IMR-90 (cell line): ENCODE measurements at regions not wholly inside any gene's neighbourhood (a gene's known extent, or its start where the extent isn't known, plus 50 kb on each side); places are given as distances from the start of the nearest gene placed in this dataset.

Experiments used
- ATAC-seq: fragments of 200-7000 bp; cut with Tn5 transposase; 2 replicates; pipeline ENCODE4 v1.9.1; 2020; ENCODE audit warnings: low read depth, mild to moderate bottlenecking, moderate library complexity
- BruUV-seq: library from RNA; stranded (reverse); fragments of 400-500 nt; replicated peaks from 2 replicates; lab custom pipeline; 2021; lab: Mats Ljungman, UMichigan
- CTCF ChIA-PET: fragments of 300-600 bp; formaldehyde crosslinking; extraction: SDS; loops from one replicate; lab custom pipeline; 2021; ENCODE audit warnings: antibody characterized with exemption; lab: Yijun Ruan, JAX
- POLR2A ChIA-PET: fragments of 300-600 bp; sonication (Branson Sonifier 250); formaldehyde crosslinking; loops from one replicate; lab custom pipeline; 2022; ENCODE audit warnings: antibody characterized with exemption; ENCODE audit not compliant: unreplicated experiment; lab: Charles Lee
- DNase-seq: peaks from one replicate; pipeline ENCODE4 v3.0.0; 2013
- H2AFZ ChIP-seq: replicated peaks from 2 replicates; pipeline ENCODE3; 2013; ENCODE audit warnings: low read length, mild to moderate bottlenecking; ENCODE audit not compliant: poor library complexity
- H2AK5ac ChIP-seq: 2 replicates; pipeline ENCODE4 v1.6.1; 2013; ENCODE audit warnings: low read depth, low read length, inconsistent platforms
- H2AK9ac ChIP-seq: replicated peaks from 2 replicates; pipeline ENCODE3; 2013; ENCODE audit warnings: mild to moderate bottlenecking, low read depth, low read length, moderate library complexity; ENCODE audit not compliant: poor library complexity
- H2BK120ac ChIP-seq: 2 replicates; pipeline ENCODE4 v1.6.1; 2013; ENCODE audit warnings: low read depth, low read length, inconsistent platforms
- H2BK15ac ChIP-seq: 3 replicates; pipeline ENCODE4 v1.6.1; 2013; ENCODE audit warnings: low read depth, low read length, inconsistent platforms
- H2BK20ac ChIP-seq: 2 replicates; pipeline ENCODE4 v1.6.1; 2013; ENCODE audit warnings: low read depth, mild to moderate bottlenecking, inconsistent platforms, low read length, moderate library complexity
- H2BK5ac ChIP-seq: 2 replicates; pipeline ENCODE4 v1.6.1; 2013; ENCODE audit warnings: mild to moderate bottlenecking, low read depth, low read length, inconsistent platforms; ENCODE audit not compliant: poor library complexity, severe bottlenecking
- H3K14ac ChIP-seq: replicated peaks from 2 replicates; pipeline ENCODE4 v1.6.1; 2013; ENCODE audit warnings: low read depth, low read length, inconsistent platforms
- H3K18ac ChIP-seq: 2 replicates; pipeline ENCODE4 v1.6.1; 2013; ENCODE audit warnings: low read depth, low read length, control low read depth
- H3K23ac ChIP-seq: 2 replicates; pipeline ENCODE4 v1.6.1; 2013; ENCODE audit warnings: low read depth, low read length, inconsistent platforms
- H3K27ac ChIP-seq: 2 replicates; pipeline ENCODE4 v1.5.1; 2013; ENCODE audit warnings: mild to moderate bottlenecking, control low read depth, low read length; ENCODE audit not compliant: insufficient read depth
- H3K27me3 ChIP-seq: 2 replicates; pipeline ENCODE4 v1.6.1; 2013; ENCODE audit warnings: low read length; ENCODE audit not compliant: control insufficient read depth, insufficient read depth
- H3K36me3 ChIP-seq: 2 replicates; pipeline ENCODE4 v1.6.1; 2013; ENCODE audit warnings: low read length, mixed read lengths; ENCODE audit not compliant: control insufficient read depth, insufficient read depth
- H3K4ac ChIP-seq: 2 replicates; pipeline ENCODE4 v1.6.1; 2013; ENCODE audit warnings: low read depth, low read length, inconsistent platforms
- H3K4me1 ChIP-seq: 2 replicates; pipeline ENCODE4 v1.6.1; 2013; ENCODE audit warnings: low read length, mixed read lengths; ENCODE audit not compliant: control insufficient read depth, insufficient read depth
- H3K4me2 ChIP-seq: 2 replicates; pipeline ENCODE4 v1.6.1; 2013; ENCODE audit warnings: low read depth, mild to moderate bottlenecking, control low read depth, low read length, moderate library complexity
- H3K4me3 ChIP-seq: 2 replicates; pipeline ENCODE4 v1.5.1; 2013; ENCODE audit warnings: low read depth, mild to moderate bottlenecking, control low read depth, low read length, moderate library complexity; ENCODE audit not compliant: insufficient read depth
- H3K56ac ChIP-seq: 2 replicates; pipeline ENCODE4 v1.6.1; 2013; ENCODE audit warnings: low read length, inconsistent platforms; ENCODE audit not compliant: insufficient read depth; ENCODE audit errors: extremely low read depth
- H3K79me1 ChIP-seq, 2 experiments: 2 replicates each; pipeline ENCODE4 v1.6.1; 2013; ENCODE audit warnings: low read length in 2 of 2, inconsistent platforms in 1 of 2, low read depth in 1 of 2
- H3K9ac ChIP-seq: 2 replicates; pipeline ENCODE4 v1.6.1; 2013; ENCODE audit warnings: low read depth, low read length, control low read depth
- H3K9me1 ChIP-seq: 2 replicates; pipeline ENCODE4 v1.6.1; 2013; ENCODE audit warnings: low read length, inconsistent platforms; ENCODE audit not compliant: insufficient read depth
- H3K9me3 ChIP-seq: 2 replicates; pipeline ENCODE4 v1.6.1; 2013; ENCODE audit warnings: low read length; ENCODE audit not compliant: control insufficient read depth, insufficient read depth
- H4K20me1 ChIP-seq: 2 replicates; pipeline ENCODE4 v1.6.1; 2013; ENCODE audit warnings: low read length, inconsistent platforms; ENCODE audit not compliant: insufficient read depth
- H4K5ac ChIP-seq: 2 replicates; pipeline ENCODE4 v1.6.1; 2013; ENCODE audit warnings: mild to moderate bottlenecking, low read depth, low read length, control low read depth
- H4K8ac ChIP-seq, 2 experiments: 2 replicates each; pipeline ENCODE4 v1.6.1; 2013; ENCODE audit warnings: low read depth in 2 of 2, low read length in 2 of 2, control low read depth in 1 of 2, inconsistent platforms in 1 of 2
- H4K91ac ChIP-seq: 2 replicates; pipeline ENCODE4 v1.6.1; 2013; ENCODE audit warnings: low read depth, low read length, inconsistent platforms; ENCODE audit not compliant: insufficient read depth
- CEBPB ChIP-seq: IDR thresholded peaks from 2 replicates; pipeline ENCODE4 v1.6.1; 2012; ENCODE audit warnings: low read depth, low read length, improper control_type of control experiment
- CHD1 ChIP-seq: IDR thresholded peaks from 2 replicates; pipeline ENCODE4 v1.6.1; 2012; ENCODE audit warnings: low read depth, low read length, improper control_type of control experiment
- FOS ChIP-seq: fragments of 150-350 bp; IDR thresholded peaks from 2 replicates; pipeline ENCODE4 v1.6.1; 2016; ENCODE audit warnings: low read depth, low read length
- MAZ ChIP-seq: IDR thresholded peaks from 2 replicates; pipeline ENCODE4 v1.6.1; 2012; ENCODE audit warnings: low read depth, mild to moderate bottlenecking, low read length, improper control_type of control experiment, moderate library complexity, borderline replicate concordance
- MXI1 ChIP-seq: IDR thresholded peaks from 2 replicates; pipeline ENCODE4 v1.6.1; 2012; ENCODE audit warnings: low read depth, mild to moderate bottlenecking, low read length, moderate library complexity, borderline replicate concordance
- POLR2A ChIP-seq: IDR thresholded peaks from 2 replicates; pipeline ENCODE4 v1.6.1; 2012; ENCODE audit warnings: mild to moderate bottlenecking, low read depth, low read length
- RCOR1 ChIP-seq: IDR thresholded peaks from 2 replicates; pipeline ENCODE4 v1.6.1; 2012; ENCODE audit warnings: mild to moderate bottlenecking, low read length, improper control_type of control experiment; ENCODE audit not compliant: insufficient replicate concordance
- RFX5 ChIP-seq: IDR thresholded peaks from 2 replicates; pipeline ENCODE4 v1.8.0; 2012; ENCODE audit warnings: low read depth, mild to moderate bottlenecking, low read length, moderate library complexity
- USF2 ChIP-seq: fragments of 150-350 bp; IDR thresholded peaks from 2 replicates; pipeline ENCODE4 v1.6.1; 2017; ENCODE audit warnings: mild to moderate bottlenecking, antibody characterized with exemption, low read length, low read depth
- WGBS, 2 experiments: methylation state at CpG; one replicate each; pipeline versions ENCODE4 v1.1.5 to v1.1.7; 2013; ENCODE audit warnings: missing lambda C conversion rate in 2 of 2; ENCODE audit not compliant: insufficient read length in 1 of 2; ENCODE audit errors: extremely low coverage in 2 of 2; 5-methylcytosine and 5-hydroxymethylcytosine counted together
- dilution Hi-C: fragments of 300-500 bp; cut with HindIII; formaldehyde crosslinking; loops from one replicate; pipeline ENCODE4 v1.14.3; 2018; ENCODE audit warnings: low sequenced_read_pairs; ENCODE audit not compliant: unreplicated experiment
- in situ Hi-C: fragments of 300-500 bp; cut with MboI; formaldehyde crosslinking; loops from 3 replicates; pipeline ENCODE4 v1.14.3; 2019; ENCODE audit warnings: low sequenced_read_pairs, inconsistent platforms, mixed read lengths
- intact Hi-C: fragments of 100-400 bp; cut with micrococcal nuclease; formaldehyde crosslinking; loops from 2 replicates; pipeline ENCODE4 v1.10.0; 2022
- TF ChIP-seq, protein P1 (sequence below): conservative IDR thresholded peaks from 2 replicates; pipeline ENCODE4 v1.5.1; 2012; ENCODE audit warnings: mild to moderate bottlenecking, low read depth, low read length, improper control_type of control experiment

DNA sequence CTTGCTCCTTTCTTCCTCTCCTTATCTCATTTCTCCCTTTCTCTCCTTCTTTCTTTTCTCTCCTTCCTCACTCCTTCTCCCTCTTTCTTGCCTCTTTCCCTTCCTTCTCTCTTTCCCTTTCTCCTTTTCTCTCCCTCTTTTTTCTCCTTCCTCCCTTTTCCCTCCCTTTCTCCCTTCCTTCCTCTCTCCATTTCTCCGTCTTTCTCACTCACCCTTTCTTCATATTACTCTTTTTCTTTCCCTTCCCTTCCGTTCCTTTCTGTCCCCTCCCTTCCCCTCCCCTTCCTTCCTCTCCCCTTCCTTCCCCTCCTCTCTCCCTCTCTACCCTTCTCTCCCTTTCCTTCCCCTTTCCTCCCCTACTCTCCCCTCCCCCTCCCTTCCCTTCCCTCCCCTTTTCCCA lies 240.8 kb downstream of the HS3ST3B1 start:
- Histone ChIP-seq H3K23ac (no peak overlapping the region), H3K9me3 (no peaks in the 10 kb centered on the region; the same call in 1 of the 2 replicates), H3K27ac (no peak overlapping the region), H2BK15ac (no peak overlapping the region), H2BK20ac (no peak overlapping the region), H4K20me1 (no peaks in the 10 kb centered on the region), H3K36me3 (no peaks in the 10 kb centered on the region), H2AK9ac (no peak overlapping the region), H3K27me3 (no peaks in the 10 kb centered on the region; the same call in 1 of the 2 replicates), H4K8ac (no peak overlapping the region), H3K56ac (no peak overlapping the region), H3K18ac (no peak overlapping the region), H3K4me2 (no peak overlapping the region), H2BK120ac (no peak overlapping the region), H3K9me1 (no peaks in the 10 kb centered on the region), H4K91ac (no peak overlapping the region), H2BK5ac (no peak overlapping the region), H3K4me1 (no peaks in the 10 kb centered on the region), H3K14ac (no peak overlapping the region), H3K79me1 (no peaks in the 10 kb centered on the region), H2AK5ac (no peak overlapping the region), H2AFZ (no peak overlapping the region), H3K4ac (no peak overlapping the region), H3K4me3 (no peak overlapping the region), H4K5ac (no peak overlapping the region), H3K9ac (no peak overlapping the region)
- intact Hi-C loops: no loop called here
- POLR2A ChIA-PET: no interaction called here
- 65 to 93% methylated on average over 2 of the region's 2 CpGs for WGBS, 2 experiments
- dilution Hi-C loops: no loop called here
- no peak for TF ChIP-seq USF2
- no peak for TF ChIP-seq CHD1
- no peak for TF ChIP-seq MXI1
- TF ChIP-seq FOS: no peak
- TF ChIP-seq, protein P1, sequence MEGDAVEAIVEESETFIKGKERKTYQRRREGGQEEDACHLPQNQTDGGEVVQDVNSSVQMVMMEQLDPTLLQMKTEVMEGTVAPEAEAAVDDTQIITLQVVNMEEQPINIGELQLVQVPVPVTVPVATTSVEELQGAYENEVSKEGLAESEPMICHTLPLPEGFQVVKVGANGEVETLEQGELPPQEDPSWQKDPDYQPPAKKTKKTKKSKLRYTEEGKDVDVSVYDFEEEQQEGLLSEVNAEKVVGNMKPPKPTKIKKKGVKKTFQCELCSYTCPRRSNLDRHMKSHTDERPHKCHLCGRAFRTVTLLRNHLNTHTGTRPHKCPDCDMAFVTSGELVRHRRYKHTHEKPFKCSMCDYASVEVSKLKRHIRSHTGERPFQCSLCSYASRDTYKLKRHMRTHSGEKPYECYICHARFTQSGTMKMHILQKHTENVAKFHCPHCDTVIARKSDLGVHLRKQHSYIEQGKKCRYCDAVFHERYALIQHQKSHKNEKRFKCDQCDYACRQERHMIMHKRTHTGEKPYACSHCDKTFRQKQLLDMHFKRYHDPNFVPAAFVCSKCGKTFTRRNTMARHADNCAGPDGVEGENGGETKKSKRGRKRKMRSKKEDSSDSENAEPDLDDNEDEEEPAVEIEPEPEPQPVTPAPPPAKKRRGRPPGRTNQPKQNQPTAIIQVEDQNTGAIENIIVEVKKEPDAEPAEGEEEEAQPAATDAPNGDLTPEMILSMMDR: no peak
- TF ChIP-seq RCOR1: no peak
- no peak for TF ChIP-seq MAZ
- TF ChIP-seq RFX5: no peak
- TF ChIP-seq CEBPB: no peak
- TF ChIP-seq POLR2A: no peak
- in situ Hi-C loops: no loop called here
- DNase-seq: no peak
- no TSS peak for BruUV-seq
- ATAC-seq: no peak
- CTCF ChIA-PET: no interaction called here
